ENCODE measurements at regions not wholly inside any gene's neighbourhood (a gene's known extent, or its start where the extent isn't known, plus 50 kb on each side); places are given as distances from the start of the nearest gene placed in this dataset.

DNA sequence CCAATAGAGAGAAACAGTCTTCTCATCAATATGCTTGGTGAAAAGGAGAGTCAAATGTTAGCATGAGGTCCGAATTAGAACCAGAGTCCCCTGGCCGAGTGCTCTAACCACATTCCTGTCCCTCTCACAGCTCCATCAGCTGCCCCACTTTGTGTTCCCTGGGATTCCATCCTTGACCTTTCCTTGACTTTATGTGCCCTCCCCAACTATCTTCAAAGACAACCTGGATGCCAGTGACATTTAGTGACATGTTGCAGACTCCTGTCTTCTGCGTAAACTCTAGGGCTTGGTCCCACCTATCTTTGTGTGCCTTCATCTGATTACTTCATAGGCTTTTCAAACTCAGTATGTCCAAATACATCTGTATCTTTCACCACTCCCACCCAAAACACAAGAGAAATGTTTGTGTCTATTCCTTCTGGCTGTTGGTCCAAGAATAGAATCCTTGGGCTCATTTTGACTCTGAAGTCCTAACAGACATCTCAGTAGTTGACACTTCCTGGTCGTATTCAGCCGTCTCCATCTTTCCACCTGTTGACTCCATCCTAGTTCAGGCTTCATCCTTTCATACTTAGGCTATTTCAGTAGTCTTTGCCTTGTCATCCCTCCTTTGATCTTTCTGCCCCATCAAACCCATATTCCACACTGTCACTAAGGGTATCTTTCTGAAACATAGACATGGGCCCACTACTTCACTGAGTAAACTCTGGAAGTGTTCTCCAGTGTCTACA, 101.4 kb upstream of the CD180 start:
- ATAC-seq = no peak

DNA sequence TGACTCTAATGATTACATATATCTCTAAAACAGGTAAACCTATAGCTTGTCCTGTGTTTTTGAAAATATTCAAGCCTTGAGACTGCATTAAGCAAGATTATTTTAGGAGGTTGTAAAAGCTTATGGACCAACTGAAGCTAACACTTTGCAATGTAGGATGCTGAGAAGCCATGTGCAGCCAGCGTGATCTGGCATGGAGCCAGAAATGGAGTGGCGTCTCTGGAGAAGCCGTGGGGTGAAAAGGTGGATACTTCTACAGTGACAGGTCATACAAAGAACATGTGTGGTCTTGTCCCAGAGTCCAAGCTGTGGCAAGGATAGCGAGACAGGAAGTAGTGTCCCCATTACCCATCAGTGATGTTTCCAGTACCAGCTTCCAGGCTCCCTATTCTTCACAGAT, 100.8 kb upstream of the CD180 start:
- no peak for DNase-seq

More for the DNA sequence above, 101.4 kb upstream of the CD180 start:
- no peak for DNase-seq

DNA sequence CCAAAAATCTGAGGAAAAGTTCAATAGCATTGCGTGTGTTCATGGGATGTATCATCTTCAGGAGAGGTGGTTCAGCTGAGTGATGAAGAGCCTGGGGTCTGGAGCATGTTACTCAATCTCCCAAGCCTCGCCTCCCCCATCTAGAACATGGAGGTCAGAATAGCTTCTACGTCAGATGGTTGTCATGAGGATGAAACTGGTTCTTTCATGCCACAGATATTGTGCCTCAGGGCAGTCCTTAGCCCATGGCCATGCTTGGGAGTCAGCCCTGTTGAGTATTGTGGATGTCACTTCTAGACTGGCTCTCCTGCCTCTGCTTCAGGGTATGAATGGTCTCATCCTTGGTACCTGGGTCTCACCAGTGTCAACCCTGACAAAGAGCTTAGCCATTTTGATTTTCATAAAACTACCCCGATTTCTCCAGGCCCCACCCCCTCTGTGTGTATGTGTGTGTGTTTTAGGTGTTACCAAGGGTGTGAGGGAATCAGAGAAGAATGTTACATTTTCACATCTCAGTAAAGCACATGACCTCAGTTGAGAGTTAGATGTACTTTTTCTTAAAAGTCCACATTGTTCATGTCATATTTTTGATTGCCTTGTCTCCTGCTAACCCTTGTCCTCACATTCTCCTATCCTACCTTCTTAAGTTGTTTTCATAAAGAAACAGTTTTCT, 97.8 kb upstream of the CD180 start:
- ATAC-seq (no peak), DNase-seq (no peak)

More for the DNA sequence above, 100.8 kb upstream of the CD180 start:
- no peak for ATAC-seq

DNA sequence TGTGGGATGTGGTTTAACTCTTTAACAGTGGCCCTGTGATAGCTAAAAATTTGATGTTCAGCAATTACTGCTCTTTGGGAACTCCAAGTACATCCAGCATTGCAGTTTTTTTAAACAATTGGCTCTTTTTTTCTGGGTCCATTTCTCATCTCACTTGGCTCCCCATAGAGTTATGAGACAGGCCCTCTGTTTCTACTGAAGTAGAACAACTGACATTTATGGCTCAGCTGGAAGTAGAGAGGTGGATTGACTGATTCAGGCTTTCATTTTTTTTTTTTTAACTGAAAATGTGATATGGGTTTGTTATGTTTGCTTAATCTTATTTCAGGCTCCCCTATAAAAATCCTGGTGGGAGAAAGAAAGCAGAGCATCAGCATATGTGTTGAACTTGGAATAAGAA, 96.6 kb upstream of the CD180 start:
- no peak for DNase-seq
- no peak for ATAC-seq

DNA sequence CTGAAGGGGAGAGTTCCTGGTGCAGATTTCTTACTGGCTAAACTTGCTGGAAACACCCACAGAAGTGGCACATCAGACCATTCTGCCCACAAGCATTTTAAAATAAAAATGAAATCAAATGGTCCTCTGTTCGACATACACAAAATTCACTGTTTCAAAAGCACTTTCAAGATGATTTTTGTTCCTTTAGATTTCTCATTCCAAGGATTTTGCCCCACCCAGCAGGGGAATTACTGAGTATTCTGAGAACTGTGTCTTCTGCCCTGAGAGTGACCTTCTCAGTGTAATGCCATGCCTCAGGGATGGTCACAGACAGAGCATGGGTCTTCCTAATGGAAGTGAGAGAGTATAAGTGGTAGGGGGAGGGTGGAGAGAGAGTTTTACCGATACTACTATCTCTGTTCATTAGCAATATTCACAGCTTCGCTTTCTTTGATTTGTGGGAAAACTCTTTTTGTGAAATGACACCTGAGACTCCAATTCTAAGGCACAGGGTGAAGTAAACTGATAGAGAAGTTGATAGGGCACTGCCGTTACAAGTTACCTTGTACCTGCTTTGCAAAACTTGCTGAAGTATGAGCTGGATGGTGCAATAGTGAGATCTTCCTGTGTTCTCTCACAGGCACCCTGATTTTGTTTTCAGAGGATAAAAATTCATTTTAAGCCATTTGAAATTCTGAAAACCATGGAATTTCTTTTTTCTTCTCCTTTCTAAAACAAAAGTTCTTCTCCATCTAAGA, 95.8 kb upstream of the CD180 start:
- ATAC-seq = no peak
- DNase-seq = no peak

DNA sequence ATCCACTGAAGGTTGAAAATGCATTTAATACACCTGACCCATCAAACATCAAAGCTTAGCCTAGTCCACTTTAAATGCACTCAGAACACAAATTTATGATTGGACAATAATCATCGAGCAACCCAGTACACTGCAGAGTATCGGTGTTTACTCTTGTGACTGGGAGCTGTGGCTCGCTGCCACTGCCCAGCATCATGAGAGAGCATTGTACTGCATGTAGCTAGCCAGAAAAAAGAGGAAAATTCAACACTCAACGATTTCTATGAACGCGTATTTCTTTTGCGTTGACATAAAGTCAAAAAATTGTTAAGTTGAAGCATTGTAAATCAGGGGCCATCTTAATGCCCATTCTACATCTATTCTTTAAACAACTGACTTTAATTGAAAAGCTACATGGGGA, 95.1 kb upstream of the CD180 start:
- DNase-seq (no peak), ATAC-seq (no peak)

DNA sequence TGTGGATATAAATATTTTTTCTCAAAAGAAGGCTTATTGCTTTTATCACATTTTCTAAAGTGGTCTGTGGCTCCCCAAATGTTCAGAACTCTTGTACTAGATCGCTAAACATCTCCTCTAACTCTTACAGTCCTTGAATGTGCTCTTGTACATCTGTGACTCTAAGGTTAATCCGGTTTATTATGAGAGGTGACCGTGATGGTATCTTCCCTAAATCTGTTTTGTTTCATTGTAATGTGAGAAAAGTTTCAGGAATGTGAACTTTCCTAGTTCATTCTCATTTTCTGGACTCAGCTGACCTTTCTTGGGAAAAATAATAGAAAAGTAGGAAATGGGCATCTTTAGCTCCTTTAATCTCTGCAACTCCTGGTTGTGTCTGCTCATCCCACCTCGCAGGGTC, 94.5 kb upstream of the CD180 start:
- DNase-seq = no peak
- no peak for ATAC-seq

DNA sequence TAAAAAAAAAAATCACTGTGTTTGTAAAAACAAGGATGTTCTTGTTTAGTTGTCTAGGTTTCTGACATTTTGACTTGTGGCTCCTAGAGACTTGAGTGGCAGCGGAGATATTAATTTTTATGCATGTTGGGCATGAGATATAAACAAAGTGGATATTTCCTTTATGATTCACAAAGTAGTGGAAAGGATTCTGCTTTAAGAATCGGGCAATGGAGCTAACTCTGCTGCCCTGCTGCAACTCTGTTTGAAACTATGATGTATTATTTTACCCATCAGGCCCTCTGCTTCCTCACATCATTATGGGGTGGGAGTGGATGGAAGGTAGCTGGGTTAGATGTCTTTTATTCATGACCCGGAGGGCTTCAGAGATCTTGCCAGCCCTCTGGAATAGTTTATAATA, 94.1 kb upstream of the CD180 start:
- no peak for ATAC-seq
- no peak for DNase-seq

DNA sequence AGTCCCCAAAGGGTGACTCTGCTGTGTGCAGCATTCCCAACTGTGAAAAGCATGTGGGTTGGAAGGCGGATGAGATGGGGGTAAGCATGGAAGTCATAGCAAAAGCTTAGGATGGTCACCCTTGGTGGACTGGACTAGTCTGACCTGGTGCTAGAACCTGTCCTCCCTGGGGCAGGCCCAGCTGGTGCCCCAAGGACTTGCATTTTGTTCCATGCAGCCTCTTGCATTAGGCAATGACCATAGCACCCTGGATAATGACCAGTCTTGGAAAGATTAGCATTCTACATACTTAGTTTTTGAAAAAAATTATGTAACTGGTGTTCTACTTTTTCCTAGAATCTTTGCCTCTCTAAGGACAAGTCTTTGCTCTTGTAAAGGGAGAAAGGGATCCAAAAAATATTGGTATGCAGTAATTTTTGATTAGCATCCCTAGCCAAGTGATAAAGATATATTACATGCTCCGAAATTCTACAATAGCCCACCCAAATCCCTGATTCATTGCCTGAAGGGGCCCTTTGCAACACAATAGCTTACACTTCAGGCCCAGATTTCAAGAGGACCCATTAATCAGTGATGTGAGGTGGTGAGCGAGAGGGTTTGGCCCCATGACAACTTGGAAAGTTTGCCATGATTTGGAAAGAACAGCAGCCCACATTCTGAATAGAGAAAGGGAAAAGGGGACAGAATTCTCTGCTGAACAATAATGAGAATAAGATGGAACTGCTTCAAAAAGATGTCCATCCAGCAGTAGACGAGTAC, 93.3 kb upstream of the CD180 start:
- ATAC-seq = no peak
- no peak for DNase-seq

DNA sequence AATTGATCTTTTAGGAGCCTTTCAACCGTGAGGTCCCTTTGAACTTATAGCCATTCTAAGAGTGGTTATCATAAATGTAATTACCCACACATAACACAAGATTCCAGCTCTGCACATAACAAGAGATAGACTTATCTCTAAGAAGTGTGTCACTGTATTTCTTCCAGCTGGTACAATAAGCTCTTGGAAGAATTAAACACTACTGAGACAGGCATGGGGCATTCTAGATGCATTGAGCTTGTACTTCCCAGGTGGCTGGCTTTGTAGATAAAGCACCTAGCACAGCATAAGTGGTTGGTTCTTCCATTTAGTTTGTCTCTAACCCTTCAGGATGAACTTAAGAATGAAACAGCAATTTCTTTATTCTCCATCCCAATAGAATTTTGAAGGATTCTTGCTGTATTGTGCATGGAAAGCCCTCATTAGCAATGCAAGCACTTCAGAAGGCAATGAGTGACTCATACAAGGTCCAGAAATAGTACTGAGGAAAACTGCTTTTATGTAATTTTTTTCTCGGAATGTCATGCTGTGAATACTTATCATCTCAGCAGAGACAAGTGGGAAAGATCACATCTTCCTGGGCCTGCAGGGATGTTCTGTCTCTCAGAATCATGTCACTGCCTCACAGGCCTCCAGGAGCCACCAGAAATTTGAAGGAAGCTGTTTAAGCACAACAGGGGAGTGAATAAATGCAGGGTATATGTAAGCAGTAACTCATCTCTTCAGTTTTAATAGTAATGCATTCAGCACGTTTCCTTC, 91.1 kb upstream of the CD180 start:
- DNase-seq = no peak
- ATAC-seq = no peak

DNA sequence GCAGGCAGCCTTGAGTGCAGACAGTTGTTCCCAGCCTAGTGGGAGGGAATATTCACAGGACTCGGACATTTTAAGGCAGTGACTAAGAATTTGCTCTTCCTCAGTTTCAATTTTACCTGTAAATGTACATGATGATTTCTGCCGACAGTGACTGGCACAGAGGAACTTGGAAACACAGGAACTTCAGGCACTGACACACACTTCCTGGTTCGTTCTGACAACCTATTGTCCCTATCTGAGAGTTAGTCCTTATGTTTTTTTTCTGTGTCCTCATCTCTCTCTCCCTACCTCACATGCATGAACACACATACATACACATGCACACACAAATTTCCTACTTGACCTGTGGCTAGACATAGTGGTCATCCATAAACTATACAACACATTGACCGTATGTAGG, 89.4 kb upstream of the CD180 start:
- DNase-seq (no peak), ATAC-seq (no peak)

DNA sequence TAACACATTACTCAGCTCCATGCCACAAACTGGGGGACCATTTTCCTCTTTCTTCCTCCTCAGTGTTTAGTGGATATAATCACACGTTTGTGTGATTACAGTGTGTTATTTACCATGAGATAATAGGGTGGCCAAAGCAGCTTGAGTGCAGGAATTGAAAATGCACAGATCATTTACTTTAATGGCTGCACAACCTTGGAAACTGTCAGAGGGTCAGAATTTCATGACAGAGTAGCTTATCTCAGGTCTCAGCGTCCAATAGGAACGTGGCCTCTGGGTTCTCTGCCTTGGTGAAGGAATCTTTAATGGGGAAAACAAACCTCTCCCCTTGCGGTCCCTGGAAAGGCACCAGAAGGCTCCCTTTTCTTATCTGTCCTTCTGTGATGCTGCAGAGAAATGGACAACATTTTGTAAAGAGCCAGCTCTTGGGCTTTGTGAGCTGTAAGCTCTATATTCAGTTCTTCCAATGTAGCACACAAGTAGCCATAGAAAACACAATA, 87.4 kb upstream of the CD180 start:
- ATAC-seq = no peak
- no peak for DNase-seq

DNA sequence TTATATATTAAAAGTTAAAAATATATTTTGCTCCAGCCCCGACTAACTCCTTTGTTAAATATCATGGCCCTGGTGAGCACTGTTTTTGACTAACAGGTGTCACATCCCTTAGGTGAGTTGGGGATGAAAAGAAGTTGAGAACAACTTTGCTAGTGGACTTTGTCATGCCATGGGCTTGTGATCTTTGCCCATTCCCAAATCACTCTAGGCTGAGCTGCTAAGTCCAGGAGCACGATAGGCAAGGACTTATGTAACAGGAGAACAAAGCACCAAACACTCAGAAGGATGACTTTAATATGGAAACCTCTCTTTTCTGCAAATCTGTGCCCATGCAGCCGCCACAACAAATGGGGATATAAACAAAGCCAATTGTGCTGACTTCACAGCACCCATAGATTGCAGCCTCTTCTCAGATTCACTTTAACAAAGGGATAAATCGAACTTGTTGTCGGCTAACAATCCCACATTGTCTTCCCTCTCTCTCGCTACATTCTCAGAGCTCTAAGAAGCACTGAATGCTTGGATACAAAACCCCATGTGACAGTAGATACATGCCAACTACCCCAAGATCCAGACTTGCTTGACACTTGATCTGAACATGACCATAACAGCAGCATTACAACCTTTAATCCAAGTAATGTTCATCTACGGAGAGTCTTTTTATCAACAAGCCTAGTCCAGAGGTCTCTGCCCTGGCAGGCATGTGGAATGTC, 86.8 kb upstream of the CD180 start:
- DNase-seq = no peak
- no peak for ATAC-seq

DNA sequence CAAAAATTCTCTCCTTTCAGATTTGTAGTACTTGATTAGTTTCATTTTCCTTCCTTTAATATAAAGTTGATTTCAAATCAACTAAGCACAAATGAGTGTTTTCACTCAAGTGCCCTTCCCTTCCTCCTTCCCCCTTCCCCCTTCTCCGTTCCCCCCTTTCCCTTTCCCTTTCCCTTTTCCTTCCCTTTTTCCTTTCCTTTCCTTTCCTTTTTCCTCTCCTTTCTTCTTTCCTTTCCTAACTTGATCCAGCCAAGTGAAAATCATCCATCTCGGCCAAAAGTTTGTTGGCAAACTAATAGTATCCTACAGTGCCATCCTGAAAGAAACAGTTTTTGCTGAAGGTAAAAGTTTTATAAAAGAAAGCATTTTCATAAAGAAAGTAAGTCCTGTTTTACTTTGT, 85.3 kb upstream of the CD180 start:
- ATAC-seq = no peak
- DNase-seq = no peak

DNA sequence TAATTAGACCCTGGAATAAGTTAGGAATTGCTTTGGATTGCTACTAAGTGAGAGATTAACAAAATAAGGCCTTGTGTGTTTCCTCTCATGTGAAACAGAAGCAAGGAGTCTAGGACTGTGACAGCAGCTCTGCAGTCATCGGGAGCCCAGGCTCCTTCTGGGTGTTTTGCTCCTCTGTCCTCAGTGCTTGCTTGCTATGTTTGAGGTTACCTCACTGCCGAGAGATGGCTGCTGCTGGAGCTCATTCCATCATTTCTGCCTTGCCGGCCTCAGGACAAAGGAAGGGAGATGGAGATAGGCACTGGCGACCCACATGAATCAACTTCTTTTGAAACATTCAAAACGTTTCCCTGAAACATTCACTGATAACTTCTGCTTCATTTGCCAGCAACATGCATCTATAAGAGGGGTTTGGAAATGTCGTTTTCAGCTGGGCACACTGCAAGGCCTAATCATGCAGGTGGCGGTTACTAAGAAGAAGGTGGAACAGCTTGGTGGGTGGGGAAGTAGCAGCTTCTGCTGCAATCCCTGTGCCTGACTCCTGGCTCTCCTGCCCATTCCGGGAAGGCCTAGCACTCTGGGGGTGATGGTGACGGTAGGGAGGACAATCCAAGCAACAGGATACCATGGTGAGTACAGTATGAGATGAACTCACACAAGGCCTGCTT, 77.2 kb upstream of the CD180 start:
- ATAC-seq = no peak
- DNase-seq = no peak

DNA sequence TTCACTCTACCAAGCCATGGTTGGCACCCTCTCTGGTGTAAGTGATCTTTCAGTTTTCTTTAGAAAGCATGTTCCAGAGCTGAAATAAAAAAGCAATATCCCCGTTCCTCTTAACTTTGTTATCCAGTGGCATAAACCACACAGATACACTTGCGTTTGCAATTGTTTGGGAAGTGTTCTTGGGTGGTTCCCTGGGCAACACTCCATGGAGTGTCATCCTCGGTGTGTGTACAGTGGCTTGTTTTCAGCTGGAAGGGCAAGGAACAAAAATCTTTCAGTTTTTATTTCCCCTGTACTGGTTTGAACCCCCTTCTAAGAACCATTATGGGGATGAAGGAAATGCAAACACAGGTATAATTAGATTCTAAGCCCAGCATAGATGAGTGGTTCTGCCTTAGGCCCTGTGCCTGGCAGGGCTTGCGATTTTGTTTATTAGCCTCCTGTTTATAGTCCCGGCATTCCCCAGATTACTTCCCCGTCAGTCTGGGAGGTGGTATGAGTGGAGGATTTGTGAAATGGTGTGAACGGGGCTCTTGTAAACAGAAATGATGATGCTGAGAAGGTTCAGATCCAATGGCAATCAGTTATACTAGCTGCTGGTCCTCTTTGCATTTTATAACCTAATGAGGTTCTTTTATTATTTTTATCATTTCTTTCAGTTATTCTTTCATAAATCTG, 76.0 kb upstream of the CD180 start:
- DNase-seq (no peak), ATAC-seq (no peak)

DNA sequence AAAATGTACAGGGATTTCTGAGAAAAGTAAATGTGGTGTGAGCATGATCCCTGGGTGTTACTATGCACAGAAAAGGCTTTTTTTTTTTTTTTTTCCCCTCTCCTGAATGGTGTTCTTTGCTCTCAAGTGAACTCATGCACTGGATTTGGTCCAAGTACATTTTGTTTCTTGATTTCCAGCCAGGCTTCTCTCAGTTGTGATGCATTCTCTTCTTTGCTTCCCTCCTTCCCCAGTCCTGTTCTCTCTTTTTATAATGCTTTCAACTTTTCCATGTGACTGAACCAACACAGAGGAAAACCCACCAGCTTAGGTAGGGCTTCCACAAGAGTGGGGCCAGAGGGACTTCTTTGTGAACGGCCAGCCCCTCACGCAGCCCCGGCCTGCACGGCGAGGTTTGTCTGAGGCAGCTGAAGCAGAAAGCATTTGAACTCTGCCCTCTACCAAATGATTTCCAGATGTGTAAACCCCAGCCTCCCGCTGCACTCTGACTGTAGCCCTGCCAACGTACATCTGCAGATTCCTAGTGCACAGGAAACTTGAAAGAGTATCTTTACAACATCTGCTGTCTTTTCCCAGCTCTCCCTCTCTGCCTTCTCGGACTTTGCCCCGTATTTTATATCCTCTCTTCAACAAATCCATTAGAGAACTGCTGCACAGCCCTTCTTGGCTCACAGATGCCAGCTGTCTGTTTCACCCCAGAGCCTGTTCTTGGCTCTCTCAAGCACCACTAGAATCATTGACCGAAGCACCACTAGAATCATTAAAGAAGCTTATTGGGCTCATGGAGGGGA, 71.8 kb upstream of the CD180 start:
- ATAC-seq (no peak), DNase-seq (no peak)

DNA sequence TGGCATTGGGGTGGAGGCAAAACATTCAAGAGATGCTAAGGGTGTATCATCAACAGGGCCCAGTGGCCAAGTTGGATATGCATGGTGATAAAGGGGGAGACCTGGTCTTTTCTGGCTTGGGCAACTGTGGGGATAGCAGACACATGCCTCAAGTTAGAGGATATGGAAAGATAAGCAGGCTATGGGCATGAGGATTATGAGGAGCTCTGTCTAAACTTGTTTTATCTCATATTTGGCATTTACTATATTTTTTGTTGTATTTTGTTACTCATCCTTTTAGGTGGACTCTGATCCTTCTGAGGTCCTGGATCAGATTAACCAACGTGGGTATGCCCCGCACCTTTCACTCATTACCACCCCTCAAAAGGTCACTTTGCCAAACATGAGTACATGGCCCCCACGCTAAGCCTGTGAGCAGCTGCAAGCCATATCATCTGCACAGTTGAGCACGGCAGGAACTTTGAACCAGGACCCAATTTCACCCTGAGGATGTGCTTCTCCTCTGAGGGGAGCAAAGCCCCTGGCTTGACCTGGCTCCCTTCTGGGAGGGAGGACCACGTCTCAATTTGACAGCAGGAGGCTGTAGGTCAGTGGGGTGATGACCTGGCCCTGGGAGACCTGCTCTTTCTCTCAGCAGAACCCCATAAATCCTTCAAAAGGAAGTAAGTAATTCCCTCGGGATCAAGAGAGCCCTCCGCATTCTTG, 71.1 kb upstream of the CD180 start:
- ATAC-seq (no peak), DNase-seq (no peak)

All from stimulated activated naive CD8-positive, alpha-beta T cell treated with anti-CD3 and anti-CD28 coated beads, Interleukin-15, Interleukin-2, amounts not matched to agents 100 U/mL and 50 U/mL, for 24 hours (primary cell).